Neuronal stem cell (in vitro differentiated cells): ENCODE measurements at regions not wholly inside any gene's neighbourhood (a gene's known extent, or its start where the extent isn't known, plus 50 kb on each side); places are given as distances from the start of the nearest gene placed in this dataset.

Source experiments
- DNase-seq: peaks from one replicate; pipeline ENCODE4 v3.0.0-alpha.2; 2013; ENCODE audit warnings: low spot score
- H2AFZ ChIP-seq: one replicate; pipeline ENCODE4 v1.6.1; 2013; ENCODE audit warnings: mild to moderate bottlenecking, low read length, inconsistent platforms
- H2AK5ac ChIP-seq: 2 replicates; pipeline ENCODE4 v1.6.1; 2013; ENCODE audit warnings: low read depth, mild to moderate bottlenecking, inconsistent platforms, low read length, moderate library complexity, mixed read lengths
- H2BK120ac ChIP-seq: 2 replicates; pipeline ENCODE4 v1.6.1; 2013; ENCODE audit warnings: low read depth, mild to moderate bottlenecking, inconsistent platforms, low read length, moderate library complexity, mixed read lengths
- H2BK12ac ChIP-seq: one replicate; pipeline ENCODE4 v1.6.1; 2013; ENCODE audit warnings: low read length, inconsistent platforms
- H2BK15ac ChIP-seq: 2 replicates; pipeline ENCODE4 v1.6.1; 2013; ENCODE audit warnings: mild to moderate bottlenecking, low read length, inconsistent platforms, mixed read lengths
- H2BK5ac ChIP-seq: one replicate; pipeline ENCODE4 v1.6.1; 2013; ENCODE audit warnings: inconsistent platforms, mild to moderate bottlenecking, low read length, moderate library complexity
- H3K14ac ChIP-seq: one replicate; pipeline ENCODE4 v1.6.1; 2013; ENCODE audit warnings: low read length, inconsistent platforms
- H3K18ac ChIP-seq: 2 replicates; pipeline ENCODE4 v1.6.1; 2013; ENCODE audit warnings: low read length, inconsistent platforms
- H3K23ac ChIP-seq: 2 replicates; pipeline ENCODE4 v1.6.1; 2013; ENCODE audit warnings: low read depth, mild to moderate bottlenecking, mixed read lengths, low read length, inconsistent platforms; ENCODE audit not compliant: poor library complexity
- H3K27ac ChIP-seq: replicated peaks from 3 replicates; pipeline ENCODE4 v1.5.1; 2013; ENCODE audit warnings: low read length, inconsistent platforms
- H3K27me3 ChIP-seq, 3 experiments: 2 replicates each; pipeline ENCODE4 v1.6.1; 2013; ENCODE audit warnings: low read length in 3 of 3, mild to moderate bottlenecking in 2 of 3, inconsistent platforms in 1 of 3, low read depth in 1 of 3, mixed read lengths in 1 of 3, moderate library complexity in 1 of 3; ENCODE audit not compliant: control insufficient read depth in 3 of 3, insufficient read depth in 3 of 3
- H3K36me3 ChIP-seq, 2 donors: replicated peaks in 1 of 2; 2 replicates each; pipeline ENCODE4 v1.6.1; 2013; ENCODE audit warnings: low read length in 2 of 2; ENCODE audit not compliant: control insufficient read depth in 2 of 2, insufficient read depth in 2 of 2
- H3K4ac ChIP-seq: 2 replicates; pipeline ENCODE4 v1.6.1; 2013; ENCODE audit warnings: inconsistent platforms, mild to moderate bottlenecking, low read length, moderate library complexity
- H3K4me1 ChIP-seq, 2 donors: 1 replicate in 1 of 2; 2 replicates in 1 of 2; pipeline ENCODE4 v1.6.1; 2013; ENCODE audit warnings: low read length in 2 of 2, low read depth in 1 of 2; ENCODE audit not compliant: control insufficient read depth in 2 of 2, insufficient read depth in 1 of 2
- H3K4me2 ChIP-seq: one replicate; pipeline ENCODE4 v1.6.1; 2013; ENCODE audit warnings: mild to moderate bottlenecking, low read length, inconsistent platforms; ENCODE audit not compliant: insufficient read depth, poor library complexity, severe bottlenecking
- H3K4me3 ChIP-seq, 2 donors: 2 replicates each; pipeline ENCODE4 v1.5.1; 2013; ENCODE audit warnings: low read length in 2 of 2, mild to moderate bottlenecking in 2 of 2, inconsistent platforms in 1 of 2, moderate library complexity in 1 of 2
- H3K79me1 ChIP-seq: one replicate; pipeline ENCODE4 v1.6.1; 2013; ENCODE audit warnings: low read depth, mild to moderate bottlenecking, inconsistent platforms, low read length, moderate library complexity
- H3K9ac ChIP-seq: one replicate; pipeline ENCODE4 v1.6.1; 2013; ENCODE audit warnings: mild to moderate bottlenecking, low read depth, low read length, inconsistent platforms; ENCODE audit not compliant: poor library complexity
- H3K9me3 ChIP-seq, 2 donors: replicated peaks in 1 of 2; 2 replicates each; pipeline versions ENCODE3 to v1.6.1; 2013; ENCODE audit warnings: low read length in 2 of 2, mild to moderate bottlenecking in 2 of 2, inconsistent platforms in 1 of 2, low read depth in 1 of 2, mixed read lengths in 1 of 2, moderate library complexity in 1 of 2; ENCODE audit not compliant: control insufficient read depth in 2 of 2, insufficient read depth in 1 of 2
- H4K8ac ChIP-seq: one replicate; pipeline ENCODE4 v1.6.1; 2013; ENCODE audit warnings: low read depth, mild to moderate bottlenecking, inconsistent platforms, low read length, moderate library complexity
- H4K91ac ChIP-seq: one replicate; pipeline ENCODE4 v1.6.1; 2013; ENCODE audit warnings: low read length, low read depth, mild to moderate bottlenecking, inconsistent platforms; ENCODE audit not compliant: poor library complexity
- WGBS, 2 donors: extraction: QIAGEN DNeasy Blood & Tissue Kit; methylation state at CpG; one replicate each; pipeline ENCODE4 v1.1.7; 2013; ENCODE audit warnings: missing lambda C conversion rate in 2 of 2, mixed read lengths in 1 of 2; ENCODE audit not compliant: insufficient read length in 2 of 2, insufficient replicate concordance in 1 of 2; ENCODE audit errors: extremely low coverage in 2 of 2; 5-methylcytosine and 5-hydroxymethylcytosine counted together

- no peaks in the 10 kb centered on the region for H3K27me3 ChIP-seq
- no peak overlapping the region for H3K23ac ChIP-seq
- no peak overlapping the region for H2BK120ac ChIP-seq
- H2BK5ac ChIP-seq = no peak overlapping the region
- no peaks in the 10 kb centered on the region for H3K9me3 ChIP-seq
- H4K91ac ChIP-seq = no peak overlapping the region
- no peak overlapping the region for H2BK12ac ChIP-seq
- DNase-seq = no peak
- peaks cover 0 to 11% of the 10 kb centered on the region in 2 donors for H3K4me1 ChIP-seq
- H2AK5ac ChIP-seq = no peak overlapping the region
- H2BK15ac ChIP-seq = no peak overlapping the region
- H2AFZ ChIP-seq = no peak overlapping the region
- no peak overlapping the region for H3K18ac ChIP-seq
- WGBS, 2 donors = no CpG with 5 or more reads among the region's 4 CpGs
- H3K79me1 ChIP-seq = no peaks in the 10 kb centered on the region
- no peak overlapping the region for H3K4me3 ChIP-seq
- no peaks in the 10 kb centered on the region for H3K36me3 ChIP-seq
- no peak overlapping the region for H3K4me2 ChIP-seq
- no peak overlapping the region for H3K14ac ChIP-seq
- H3K4ac ChIP-seq = no peak overlapping the region
- no peak overlapping the region for H4K8ac ChIP-seq
- H3K27ac ChIP-seq = no peak overlapping the region
- no peak overlapping the region for H3K9ac ChIP-seq
Measured at GRCh38 chr13:42398533-42398932, 126.6 kb downstream of the AKAP11 start.

GRCh38 chr13:42400188-42400833 lies 128.4 kb downstream of the AKAP11 start:
- Histone ChIP-seq H3K9me3 (no peaks in the 10 kb centered on the region), H4K8ac (no peak overlapping the region), H3K9ac (no peak overlapping the region), H3K4me1 (peaks cover 0 to 9% of the 10 kb centered on the region in 2 donors), H2BK12ac (no peak overlapping the region), H2BK15ac (no peak overlapping the region), H4K91ac (no peak overlapping the region), H3K79me1 (no peaks in the 10 kb centered on the region), H3K23ac (no peak overlapping the region), H3K4ac (no peak overlapping the region), H3K14ac (no peak overlapping the region), H2BK5ac (no peak overlapping the region), H3K4me2 (no peak overlapping the region), H3K36me3 (no peaks in the 10 kb centered on the region), H3K27ac (no peak overlapping the region), H3K18ac (no peak overlapping the region), H2AFZ (no peak overlapping the region), H2AK5ac (no peak overlapping the region), H3K27me3 (no peaks in the 10 kb centered on the region), H3K4me3 (no peak overlapping the region), H2BK120ac (no peak overlapping the region)
- no CpG with 5 or more reads among the region's 1 CpG for WGBS, 2 donors
- no peak for DNase-seq

GRCh38 chr13:42401376-42401775 lies 129.4 kb downstream of the AKAP11 start:
- H3K36me3 ChIP-seq = no peaks in the 10 kb centered on the region
- H2AK5ac ChIP-seq = no peak overlapping the region
- H4K8ac ChIP-seq = no peak overlapping the region
- H3K4me2 ChIP-seq = no peak overlapping the region
- no peak overlapping the region for H4K91ac ChIP-seq
- H3K14ac ChIP-seq = no peak overlapping the region
- no peak overlapping the region for H2BK5ac ChIP-seq
- H3K18ac ChIP-seq = no peak overlapping the region
- no CpG with 5 or more reads among the region's 3 CpGs for WGBS, 2 donors
- H3K9me3 ChIP-seq = no peaks in the 10 kb centered on the region
- peaks cover 0 to 6% of the 10 kb centered on the region in 2 donors for H3K4me1 ChIP-seq
- H3K23ac ChIP-seq = no peak overlapping the region
- no peak overlapping the region for H3K4ac ChIP-seq
- DNase-seq = no peak
- H3K27me3 ChIP-seq = no peaks in the 10 kb centered on the region
- no peaks in the 10 kb centered on the region for H3K79me1 ChIP-seq
- no peak overlapping the region for H2BK120ac ChIP-seq
- H3K4me3 ChIP-seq = no peak overlapping the region
- H3K27ac ChIP-seq = no peak overlapping the region
- no peak overlapping the region for H2BK12ac ChIP-seq
- H2BK15ac ChIP-seq = no peak overlapping the region
- no peak overlapping the region for H3K9ac ChIP-seq
- no peak overlapping the region for H2AFZ ChIP-seq

GRCh38 chr13:42405665-42406390 lies 133.9 kb downstream of the AKAP11 start:
- Histone ChIP-seq H4K8ac (no peak overlapping the region), H3K4me1 (no peaks in the 10 kb centered on the region), H3K36me3 (no peaks in the 10 kb centered on the region), H3K18ac (no peak overlapping the region), H2BK15ac (no peak overlapping the region), H3K23ac (no peak overlapping the region), H3K9ac (no peak overlapping the region), H3K4me3 (no peak overlapping the region), H2BK120ac (no peak overlapping the region), H2AFZ (no peak overlapping the region), H3K4ac (no peak overlapping the region), H3K27me3 (no peaks in the 10 kb centered on the region), H3K4me2 (no peak overlapping the region), H2BK5ac (no peak overlapping the region), H3K79me1 (no peaks in the 10 kb centered on the region), H2BK12ac (no peak overlapping the region), H2AK5ac (no peak overlapping the region), H3K9me3 (no peaks in the 10 kb centered on the region), H3K27ac (no peak overlapping the region), H4K91ac (no peak overlapping the region), H3K14ac (no peak overlapping the region)
- no CpG with 5 or more reads among the region's 9 CpGs for WGBS, 2 donors
- DNase-seq = no peak
